Gastroesophageal sphincter (tissue), 4 donors: ENCODE measurements at regions not wholly inside any gene's neighbourhood (a gene's known extent, or its start where the extent isn't known, plus 50 kb on each side); places are given as distances from the start of the nearest gene placed in this dataset.

Experiments
- ATAC-seq: fragments of 150-250 bp; one replicate; pipeline ENCODE4 v1.9.1; 2016; ENCODE audit warnings: mild to moderate bottlenecking, moderate library complexity
- H3K27ac ChIP-seq, 4 donors: fragments of 200-600 bp; sonication (generic) in 3 of 4; 1 replicate in 3 of 4; 2 replicates in 1 of 4; pipeline ENCODE4 v1.5.1; 2016 to 2019
- H3K27me3 ChIP-seq: fragments of 200-600 bp; sonication (generic); one replicate; pipeline ENCODE4 v1.5.1; 2019
- H3K36me3 ChIP-seq, 2 donors: fragments of 200-600 bp; sonication (generic); one replicate each; pipeline ENCODE4 v1.5.1; 2019; ENCODE audit warnings: control low read depth in 1 of 2
- H3K4me1 ChIP-seq, 3 donors: fragments of 200-600 bp; sonication (generic); 1 replicate in 2 of 3; 2 replicates in 1 of 3; pipeline ENCODE4 v1.5.1; 2016 to 2019; ENCODE audit warnings: control low read depth in 2 of 3
- H3K4me3 ChIP-seq, 2 donors: fragments of 200-600 bp; sonication (generic); one replicate each; pipeline ENCODE4 v1.5.1; 2019; ENCODE audit warnings: mild to moderate bottlenecking in 1 of 2, moderate library complexity in 1 of 2
- H3K9me3 ChIP-seq, 3 donors: fragments of 200-600 bp; sonication (generic); one replicate each; pipeline ENCODE4 v1.5.1; 2017 to 2019; ENCODE audit warnings: control low read depth in 2 of 3
- EP300 ChIP-seq: sonication (generic); formaldehyde crosslinking; IDR thresholded peaks from one replicate; pipeline ENCODE4 v1.6.1; 2017; ENCODE audit warnings: antibody characterized with exemption, mild to moderate bottlenecking
- POLR2A ChIP-seq, 2 donors: fragments of 450-650 bp; IDR thresholded peaks; one replicate each; pipeline ENCODE4 v1.6.1; 2017; ENCODE audit warnings: antibody characterized with exemption in 2 of 2, mild to moderate bottlenecking in 2 of 2, moderate library complexity in 1 of 2
- POLR2AphosphoS5 ChIP-seq: sonication (generic); formaldehyde crosslinking; IDR thresholded peaks from one replicate; pipeline ENCODE4 v1.6.1; 2017; ENCODE audit warnings: antibody characterized with exemption
- WGBS, 2 donors: methylation state at CpG; one replicate each; pipeline ENCODE4 v1.1.5; 2018; ENCODE audit warnings: low coverage in 1 of 2; 5-methylcytosine and 5-hydroxymethylcytosine counted together
- TF ChIP-seq, protein P1 (sequence below), 4 experiments: fragments of 200-600 bp in 2 of 4; fragments of 450-650 bp in 2 of 4; sonication (generic) in 1 of 4; IDR thresholded peaks; one replicate each; pipeline ENCODE4 v1.5.1; 2017 to 2019; ENCODE audit warnings: antibody characterized with exemption in 4 of 4, mild to moderate bottlenecking in 2 of 4, moderate library complexity in 2 of 4

DNA sequence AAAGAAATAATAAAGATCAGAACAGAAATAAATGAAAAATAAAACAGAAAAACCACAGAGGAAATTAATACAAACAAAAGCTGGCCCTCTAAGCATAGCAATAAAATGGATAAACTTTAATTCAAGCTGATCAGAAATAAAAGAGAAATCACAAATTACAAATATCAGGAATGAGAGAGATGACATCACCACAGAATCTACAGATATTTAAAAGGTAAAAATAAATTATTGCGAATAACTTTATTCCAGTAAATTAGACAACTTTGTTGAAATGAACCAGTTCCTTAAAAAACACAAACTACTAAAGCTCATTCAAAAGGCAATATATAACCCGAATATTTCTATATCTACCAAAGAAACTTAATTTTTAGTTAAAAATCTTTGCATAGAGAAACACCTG, 131.7 kb downstream of the PPP1R3A start:
- WGBS, 2 donors: 76 to 83% methylated on average over 2 of the region's 2 CpGs
- no peak for TF ChIP-seq EP300
- TF ChIP-seq, protein P1, sequence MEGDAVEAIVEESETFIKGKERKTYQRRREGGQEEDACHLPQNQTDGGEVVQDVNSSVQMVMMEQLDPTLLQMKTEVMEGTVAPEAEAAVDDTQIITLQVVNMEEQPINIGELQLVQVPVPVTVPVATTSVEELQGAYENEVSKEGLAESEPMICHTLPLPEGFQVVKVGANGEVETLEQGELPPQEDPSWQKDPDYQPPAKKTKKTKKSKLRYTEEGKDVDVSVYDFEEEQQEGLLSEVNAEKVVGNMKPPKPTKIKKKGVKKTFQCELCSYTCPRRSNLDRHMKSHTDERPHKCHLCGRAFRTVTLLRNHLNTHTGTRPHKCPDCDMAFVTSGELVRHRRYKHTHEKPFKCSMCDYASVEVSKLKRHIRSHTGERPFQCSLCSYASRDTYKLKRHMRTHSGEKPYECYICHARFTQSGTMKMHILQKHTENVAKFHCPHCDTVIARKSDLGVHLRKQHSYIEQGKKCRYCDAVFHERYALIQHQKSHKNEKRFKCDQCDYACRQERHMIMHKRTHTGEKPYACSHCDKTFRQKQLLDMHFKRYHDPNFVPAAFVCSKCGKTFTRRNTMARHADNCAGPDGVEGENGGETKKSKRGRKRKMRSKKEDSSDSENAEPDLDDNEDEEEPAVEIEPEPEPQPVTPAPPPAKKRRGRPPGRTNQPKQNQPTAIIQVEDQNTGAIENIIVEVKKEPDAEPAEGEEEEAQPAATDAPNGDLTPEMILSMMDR (IDR thresholded peaks at IDR 0.05): no peak
- no peak for TF ChIP-seq POLR2A (IDR thresholded peaks at IDR 0.05)
- no peak for TF ChIP-seq POLR2AphosphoS5
- ATAC-seq: no peak
- H3K27ac ChIP-seq: no peak overlapping the region
- no peaks in the 10 kb centered on the region for H3K9me3 ChIP-seq
- H3K4me1 ChIP-seq: no peaks in the 10 kb centered on the region
- no peaks in the 10 kb centered on the region for H3K27me3 ChIP-seq
- H3K36me3 ChIP-seq: no peaks in the 10 kb centered on the region
- H3K4me3 ChIP-seq: no peak overlapping the region

DNA sequence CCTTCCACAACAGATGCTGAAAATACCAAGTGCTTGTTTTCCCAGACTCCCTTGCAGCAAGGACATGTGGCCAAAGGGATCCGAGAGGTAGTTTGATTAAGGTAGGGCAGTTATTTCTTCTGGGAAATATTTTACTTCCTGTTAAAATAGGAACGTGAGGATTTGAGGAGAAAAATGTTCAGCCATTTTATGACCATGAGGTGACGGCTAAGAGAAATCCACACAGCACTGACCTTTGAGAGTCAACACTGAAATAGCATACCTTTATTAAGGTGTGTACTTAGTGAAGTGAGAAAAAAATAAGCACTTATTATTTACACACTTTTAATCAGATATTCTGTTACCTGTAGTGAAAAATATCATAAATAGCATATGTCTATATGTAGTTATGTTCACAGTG, 133.9 kb downstream of the PPP1R3A start:
- H3K4me3 ChIP-seq: no peak overlapping the region
- H3K27me3 ChIP-seq: no peaks in the 10 kb centered on the region
- H3K9me3 ChIP-seq: no peaks in the 10 kb centered on the region
- WGBS, 2 donors: 89 to 96% methylated on average over 3 of the region's 3 CpGs
- H3K27ac ChIP-seq: no peak overlapping the region
- ATAC-seq: no peak
- H3K4me1 ChIP-seq: no peaks in the 10 kb centered on the region
- TF ChIP-seq, protein P1 (IDR thresholded peaks at IDR 0.05): no peak
- TF ChIP-seq POLR2A (IDR thresholded peaks at IDR 0.05): no peak
- TF ChIP-seq EP300: no peak
- TF ChIP-seq POLR2AphosphoS5: no peak
- H3K36me3 ChIP-seq: no peaks in the 10 kb centered on the region

DNA sequence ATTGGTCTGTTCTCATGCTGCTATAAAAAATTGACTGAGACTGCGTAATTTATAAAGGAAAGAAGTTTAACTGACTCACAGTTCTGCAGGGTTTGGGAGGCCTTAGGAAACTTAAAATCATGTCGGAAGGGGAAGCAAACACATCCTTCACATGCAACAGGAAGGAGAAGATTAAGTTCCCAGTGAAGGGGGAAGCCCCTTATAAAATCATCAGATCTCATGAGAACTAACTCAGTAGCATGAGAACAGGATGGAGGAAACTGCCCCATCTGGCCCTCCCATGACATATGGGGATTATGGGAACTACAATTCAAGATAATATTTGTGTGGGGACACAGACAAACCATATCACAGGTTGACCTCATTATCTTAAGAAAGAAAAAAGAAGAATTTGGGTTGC, 134.5 kb downstream of the PPP1R3A start:
- Histone ChIP-seq H3K36me3 (no peaks in the 10 kb centered on the region), H3K27ac (no peak overlapping the region), H3K9me3 (no peaks in the 10 kb centered on the region), H3K4me3 (no peak overlapping the region), H3K4me1 (no peaks in the 10 kb centered on the region), H3K27me3 (no peaks in the 10 kb centered on the region)
- no peak for ATAC-seq
- 68 to 92% methylated on average over 2 of the region's 2 CpGs for WGBS, 2 donors
- TF ChIP-seq EP300 (no peak), POLR2AphosphoS5 (no peak), POLR2A (IDR thresholded peaks at IDR 0.05) (no peak)

DNA sequence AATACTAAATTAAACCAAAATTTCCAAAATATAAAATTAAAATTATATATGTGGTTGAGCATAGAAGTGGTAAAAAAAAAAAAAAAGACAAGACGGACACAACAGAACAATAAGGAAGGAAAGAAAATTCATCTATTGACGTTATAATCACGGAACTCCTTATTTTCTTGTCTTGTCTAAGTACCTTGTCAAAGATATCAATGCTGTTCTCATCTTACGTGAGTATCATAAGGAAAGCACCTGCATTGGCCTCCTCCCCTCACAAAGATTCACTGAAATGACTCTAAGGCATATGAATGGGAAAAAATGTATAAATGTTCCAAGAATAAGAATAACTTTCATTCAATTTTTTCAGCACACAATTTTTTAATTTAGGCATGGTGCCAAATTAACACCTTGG, 135.4 kb downstream of the PPP1R3A start:
- ATAC-seq: no peak
- Histone ChIP-seq H3K4me3 (no peak overlapping the region), H3K27me3 (no peaks in the 10 kb centered on the region), H3K36me3 (no peaks in the 10 kb centered on the region), H3K4me1 (no peaks in the 10 kb centered on the region), H3K27ac (no peak overlapping the region), H3K9me3 (no peaks in the 10 kb centered on the region)
- TF ChIP-seq, protein P1 (IDR thresholded peaks at IDR 0.05): no peak
- no peak for TF ChIP-seq POLR2AphosphoS5
- TF ChIP-seq EP300: no peak
- no peak for TF ChIP-seq POLR2A (IDR thresholded peaks at IDR 0.05)
- WGBS, 2 donors: 83 to 92% methylated on average over 4 of the region's 4 CpGs

DNA sequence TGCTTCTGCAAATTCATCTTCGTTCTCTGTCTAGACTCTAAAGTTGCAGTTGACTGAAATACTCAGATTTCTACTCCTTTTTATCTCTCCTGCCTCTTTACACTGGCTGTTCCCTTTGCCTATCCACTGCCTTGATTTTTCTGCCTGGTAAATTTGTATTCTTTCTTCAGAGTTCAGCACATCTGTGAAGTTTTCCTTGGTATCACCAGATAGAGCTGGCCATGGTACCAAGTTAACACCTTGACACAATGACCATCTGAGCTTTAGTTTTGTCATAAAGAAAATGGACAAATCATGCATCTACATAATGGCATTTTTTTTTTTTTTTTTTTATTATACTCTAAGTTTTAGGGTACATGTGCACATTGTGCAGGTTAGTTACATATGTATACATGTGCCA, 143.0 kb downstream of the PPP1R3A start:
- H3K36me3 ChIP-seq: no peaks in the 10 kb centered on the region
- no peaks in the 10 kb centered on the region for H3K9me3 ChIP-seq
- WGBS, 2 donors: 75 to 100% methylated on average over 1 of the region's 1 CpG
- TF ChIP-seq EP300: no peak
- TF ChIP-seq, protein P1 (IDR thresholded peaks at IDR 0.05): no peak
- no peak for TF ChIP-seq POLR2AphosphoS5
- no peak for TF ChIP-seq POLR2A (IDR thresholded peaks at IDR 0.05)
- H3K4me3 ChIP-seq: no peak overlapping the region
- H3K27me3 ChIP-seq: no peaks in the 10 kb centered on the region
- H3K4me1 ChIP-seq: peaks cover 0 to 17% (median 0%) of the 10 kb centered on the region in 3 donors
- no peak overlapping the region for H3K27ac ChIP-seq
- ATAC-seq: no peak
